Sigmoid colon (tissue), 4 donors: ENCODE measurements at regions not wholly inside any gene's neighbourhood (a gene's known extent, or its start where the extent isn't known, plus 50 kb on each side); places are given as distances from the start of the nearest gene placed in this dataset.

Source experiments
- EP300 ChIP-seq, 4 donors: sonication (generic); formaldehyde crosslinking; IDR thresholded peaks; one replicate each; pipeline ENCODE4 v1.6.1; 2017; ENCODE audit warnings: antibody characterized with exemption in 4 of 4
- POLR2AphosphoS5 ChIP-seq, 4 donors: sonication (generic); formaldehyde crosslinking; IDR thresholded peaks; one replicate each; pipeline ENCODE4 v1.6.1; 2017; ENCODE audit warnings: antibody characterized with exemption in 4 of 4

DNA sequence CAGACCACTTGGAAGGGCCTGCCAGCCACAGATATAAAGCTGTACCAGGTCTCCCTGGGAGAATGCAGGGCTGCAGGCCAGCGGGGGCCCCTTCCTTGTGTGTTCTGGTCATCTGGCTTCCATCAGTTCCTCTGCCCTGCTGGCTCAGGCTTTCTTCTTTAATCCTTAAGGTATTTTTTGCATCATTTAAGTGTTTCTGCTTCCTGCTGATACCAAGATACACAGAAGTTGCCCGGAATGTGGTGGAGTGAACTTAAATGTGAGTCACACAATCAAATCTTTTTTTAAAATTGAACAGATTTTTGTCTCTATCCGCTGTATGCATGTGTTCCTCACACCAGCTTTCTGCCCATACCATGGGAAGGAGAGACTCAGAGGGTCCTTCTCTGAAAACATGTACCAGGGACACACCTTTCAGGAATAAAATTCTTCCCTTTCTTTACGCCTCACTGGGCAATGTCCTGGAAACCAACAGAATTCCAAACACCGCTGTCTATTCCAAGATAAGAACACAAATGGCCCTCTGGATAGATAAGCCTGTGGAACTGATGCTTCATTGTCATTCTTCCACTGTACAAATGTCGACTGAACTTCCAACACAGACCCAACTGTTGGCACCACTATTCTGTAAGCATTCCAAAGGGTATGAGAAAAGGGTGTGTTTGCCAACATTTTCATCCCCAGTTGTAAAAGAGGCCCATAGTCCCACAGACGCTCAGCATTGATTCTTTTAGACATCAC, 206.2 kb upstream of the MYLIP start:
- peak in 2 of 4 donors; percentile 23 to 28 for TF ChIP-seq POLR2AphosphoS5 (IDR thresholded peaks at IDR 0.05)
- no peak for TF ChIP-seq EP300 (IDR thresholded peaks at IDR 0.05)
